AG04449 (cell line): ENCODE measurements at regions not wholly inside any gene's neighbourhood (a gene's known extent, or its start where the extent isn't known, plus 50 kb on each side); places are given as distances from the start of the nearest gene placed in this dataset.
"Not testable (repeated sequence)": the region's sequence is repeated elsewhere in the genome, so short reads cannot be mapped to it uniquely, and the experiment has no call there.

Experiments
- CTCF ChIA-PET: fragments of 350-600 bp; formaldehyde crosslinking; extraction: SDS; loops from one replicate; lab custom pipeline; 2021; ENCODE audit warnings: antibody characterized with exemption; lab: Yijun Ruan, JAX
- POLR2A ChIA-PET: fragments of 400-600, 350-600 bp; formaldehyde crosslinking; extraction: SDS; loops from one replicate; lab custom pipeline; 2020; ENCODE audit warnings: antibody characterized with exemption, inconsistent platforms; lab: Yijun Ruan, JAX
- DNase-seq: peaks from one replicate; pipeline ENCODE4 v3.0.0-alpha.2; 2010; ENCODE audit warnings: low read depth, low spot score
- H3K4me3 ChIP-seq: 2 replicates; pipeline ENCODE4 v1.5.1; 2011; ENCODE audit warnings: low read depth, mild to moderate bottlenecking, control low read depth, low read length
- CTCF ChIP-seq: IDR thresholded peaks from one replicate; pipeline ENCODE4 v1.5.1; 2011; ENCODE audit warnings: mild to moderate bottlenecking, moderate library complexity, low read length, control low read depth, inconsistent platforms; ENCODE audit not compliant: insufficient read depth; ENCODE audit errors: missing control alignments

- no peak for DNase-seq
- POLR2A ChIA-PET = no interaction called here
- TF ChIP-seq CTCF = no peak
- CTCF ChIA-PET = interaction anchor here (1.5 to 1.7 kb wide), 2 partner anchors 15 kb away, joined by 3 read pairs; no protein-coding TSS in a partner anchor
- H3K4me3 ChIP-seq = no peak overlapping the region
These were observed 83.8 kb upstream of the CCND2 start for GRCh38 chr12:4189721-4190120.

GRCh38 chr12:4187916-4188315, 85.6 kb upstream of the CCND2 start:
- ChIA-PET POLR2A (no interaction called here), CTCF (no interaction called here)
- TF ChIP-seq CTCF = no peak
- H3K4me3 ChIP-seq = no peak overlapping the region
- DNase-seq = no peak

- CTCF ChIA-PET, H3K4me3 ChIP-seq, DNase-seq, POLR2A ChIA-PET: not testable (repeated sequence)
These were observed 86.2 kb upstream of the CCND2 start for GRCh38 chr12:4187315-4187714.

GRCh38 chr12:4178424-4179170, 95.0 kb upstream of the CCND2 start:
- TF ChIP-seq CTCF = no peak
- DNase-seq = no peak
- no peak overlapping the region for H3K4me3 ChIP-seq
- ChIA-PET CTCF (no interaction called here), POLR2A (no interaction called here)

GRCh38 chr12:4177262-4177661, 96.3 kb upstream of the CCND2 start:
- no peak for DNase-seq
- ChIA-PET POLR2A (no interaction called here), CTCF (no interaction called here)
- no peak for TF ChIP-seq CTCF
- H3K4me3 ChIP-seq = no peak overlapping the region

- no peak for TF ChIP-seq CTCF
- H3K4me3 ChIP-seq = no peak overlapping the region
- ChIA-PET CTCF (no interaction called here), POLR2A (no interaction called here)
- DNase-seq = no peak
These were observed 97.4 kb upstream of the CCND2 start for GRCh38 chr12:4176168-4176567.

- no peak for TF ChIP-seq CTCF
- H3K4me3 ChIP-seq = no peak overlapping the region
- no peak for DNase-seq
- ChIA-PET CTCF (no interaction called here), POLR2A (interaction anchor here (0.6 kb wide), 1 partner anchor 10 kb away, joined by 5 read pairs; no protein-coding TSS in a partner anchor)
These were observed 99.1 kb upstream of the CCND2 start for GRCh38 chr12:4174417-4174816.
